GM12878 (cell line): ENCODE measurements at regions not wholly inside any gene's neighbourhood (a gene's known extent, or its start where the extent isn't known, plus 50 kb on each side); places are given as distances from the start of the nearest gene placed in this dataset.

Experiments used
- ASH2L ChIP-seq: fragments of 300-600, 200-600 bp; sonication (generic); IDR thresholded peaks from 2 replicates; pipeline ENCODE4 v1.6.1; 2017; ENCODE audit warnings: low read depth, mild to moderate bottlenecking, borderline replicate concordance
- CTCF ChIP-seq, 3 experiments: IDR thresholded peaks in 2 of 3; conservative IDR thresholded peaks in 1 of 3; 2 replicates each; pipeline ENCODE4 v1.5.1; 2011; ENCODE audit warnings: low read depth in 3 of 3, low read length in 3 of 3, mild to moderate bottlenecking in 3 of 3, control low read depth in 2 of 3, moderate library complexity in 2 of 3, inconsistent platforms in 1 of 3, mixed read lengths in 1 of 3; ENCODE audit not compliant: control insufficient read depth in 2 of 3, insufficient read depth in 1 of 3; ENCODE audit errors: extremely low read depth in 1 of 3
- EZH2 ChIP-seq: IDR thresholded peaks from 2 replicates; pipeline ENCODE4 v1.6.1; 2012; ENCODE audit warnings: low read depth, mild to moderate bottlenecking, control low read depth, inconsistent platforms, low read length, borderline replicate concordance; ENCODE audit not compliant: control insufficient read depth
- JUNB ChIP-seq: IDR thresholded peaks from 2 replicates; pipeline ENCODE4 v1.6.1; 2016; ENCODE audit warnings: antibody characterized with exemption, mild to moderate bottlenecking
- NFYB ChIP-seq: IDR thresholded peaks from 2 replicates; pipeline ENCODE4 v1.6.1; 2011; ENCODE audit warnings: low read depth, mild to moderate bottlenecking, low read length, improper control_type of control experiment, moderate library complexity; ENCODE audit not compliant: insufficient read depth
- PML ChIP-seq: IDR thresholded peaks from 2 replicates; pipeline ENCODE4 v1.6.1; 2012; ENCODE audit warnings: low read length, inconsistent platforms
- USF2 ChIP-seq: IDR thresholded peaks from 2 replicates; pipeline ENCODE4 v1.6.1; 2011; ENCODE audit warnings: low read depth, low read length, improper control_type of control experiment, borderline replicate concordance
- ZNF24 ChIP-seq: fragments of 450-650 bp; IDR thresholded peaks from 2 replicates; pipeline ENCODE4 v1.6.1; 2017; ENCODE audit warnings: antibody characterized with exemption, mild to moderate bottlenecking
- TF ChIP-seq, protein P1 (sequence below): IDR thresholded peaks from 2 replicates; pipeline ENCODE4 v1.6.1; 2011; ENCODE audit warnings: borderline replicate concordance, low read depth, mild to moderate bottlenecking, moderate library complexity, low read length; ENCODE audit not compliant: insufficient read depth, poor library complexity, severe bottlenecking

- TF ChIP-seq ASH2L = no peak
- TF ChIP-seq, protein P1, sequence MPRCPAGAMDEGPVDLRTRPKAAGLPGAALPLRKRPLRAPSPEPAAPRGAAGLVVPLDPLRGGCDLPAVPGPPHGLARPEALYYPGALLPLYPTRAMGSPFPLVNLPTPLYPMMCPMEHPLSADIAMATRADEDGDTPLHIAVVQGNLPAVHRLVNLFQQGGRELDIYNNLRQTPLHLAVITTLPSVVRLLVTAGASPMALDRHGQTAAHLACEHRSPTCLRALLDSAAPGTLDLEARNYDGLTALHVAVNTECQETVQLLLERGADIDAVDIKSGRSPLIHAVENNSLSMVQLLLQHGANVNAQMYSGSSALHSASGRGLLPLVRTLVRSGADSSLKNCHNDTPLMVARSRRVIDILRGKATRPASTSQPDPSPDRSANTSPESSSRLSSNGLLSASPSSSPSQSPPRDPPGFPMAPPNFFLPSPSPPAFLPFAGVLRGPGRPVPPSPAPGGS = no peak
- TF ChIP-seq EZH2 = no peak
- TF ChIP-seq ZNF24 = no peak
- no peak for TF ChIP-seq CTCF (IDR thresholded peaks at IDR 0.05 in 2 of 3, conservative IDR thresholded peaks at IDR 0.05 in 1 of 3; ENCODE audit: control insufficient read depth in 2 of 3, extremely low read depth in 1 of 3, insufficient read depth in 1 of 3, low read depth in 3 of 3, low read length in 3 of 3)
- no peak for TF ChIP-seq PML
- no peak for TF ChIP-seq NFYB
- TF ChIP-seq USF2 = no peak
- TF ChIP-seq JUNB = no peak
- TF ChIP-seq, all 136 proteins: peak for 0
These were observed 128.3 kb downstream of the FOXA2 start (continued) for GRCh38 chr20:22456109-22456508.
